GM12875 (cell line): ENCODE measurements at regions not wholly inside any gene's neighbourhood (a gene's known extent, or its start where the extent isn't known, plus 50 kb on each side); places are given as distances from the start of the nearest gene placed in this dataset.

Experiments used
- H3K4me3 ChIP-seq: one replicate; pipeline ENCODE4 v1.5.1; 2011; ENCODE audit warnings: low read depth, low read length, control low read depth
- CTCF ChIP-seq: IDR thresholded peaks from 2 replicates; pipeline ENCODE4 v1.5.1; 2011; ENCODE audit warnings: low read depth, mild to moderate bottlenecking, control low read depth, inconsistent platforms, low read length, moderate library complexity, borderline replicate concordance; ENCODE audit not compliant: insufficient read depth

- no peak overlapping the region for H3K4me3 ChIP-seq
- TF ChIP-seq CTCF = no peak
Measured at GRCh38 chr7:113217314-113217713, 99.0 kb upstream of the SMIM30 start.

- no peak for TF ChIP-seq CTCF
- H3K4me3 ChIP-seq = no peak overlapping the region
Measured at GRCh38 chr7:113216038-113216437, 97.7 kb upstream of the SMIM30 start.

- no peak for TF ChIP-seq CTCF
- no peak overlapping the region for H3K4me3 ChIP-seq
Measured at GRCh38 chr7:113209449-113210203, 91.3 kb upstream of the SMIM30 start.

- no peak overlapping the region for H3K4me3 ChIP-seq
- no peak for TF ChIP-seq CTCF
Measured at GRCh38 chr7:113207931-113208330, 89.6 kb upstream of the SMIM30 start.

GRCh38 chr7:113207441-113207840 is 89.1 kb upstream of the SMIM30 start:
- no peak for TF ChIP-seq CTCF
- no peak overlapping the region for H3K4me3 ChIP-seq

DNA sequence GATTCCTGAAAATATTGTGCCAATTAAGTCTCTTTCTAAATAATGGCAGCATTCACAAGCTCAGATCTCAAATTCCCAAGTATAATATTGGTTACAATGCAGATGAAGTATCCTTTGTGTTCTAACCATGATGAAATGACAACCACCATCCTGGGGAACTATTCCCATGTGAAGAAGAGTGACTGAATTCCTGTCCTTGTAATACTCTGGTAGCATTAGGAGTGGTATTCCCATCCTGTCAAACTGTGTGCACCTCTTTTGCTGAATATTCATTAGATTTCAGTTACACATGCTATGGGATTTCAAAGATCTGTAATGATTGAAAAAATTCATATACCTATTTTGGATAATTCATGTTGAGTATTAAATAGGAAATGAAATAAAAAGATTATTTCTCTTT is 86.1 kb upstream of the SMIM30 start:
- TF ChIP-seq CTCF = no peak
- no peak overlapping the region for H3K4me3 ChIP-seq

DNA sequence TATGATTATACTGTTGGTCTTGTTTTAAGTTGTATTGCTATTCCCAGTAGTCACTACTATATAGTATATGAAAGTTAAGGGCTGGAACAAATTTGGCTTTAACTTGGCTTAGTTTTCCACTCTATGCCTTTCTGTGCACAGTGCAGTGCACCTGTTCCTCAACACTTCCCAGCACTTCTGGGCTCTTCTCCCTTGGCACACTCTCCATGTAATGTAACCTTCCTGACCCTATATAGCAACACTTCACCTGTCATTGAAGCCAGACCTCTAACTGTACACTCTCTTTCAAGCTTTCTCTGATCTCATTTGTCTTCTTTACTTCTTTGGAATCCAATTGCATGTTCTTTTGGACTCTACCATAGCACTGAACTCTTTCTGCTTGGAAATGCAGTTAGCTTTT is 83.9 kb upstream of the SMIM30 start:
- TF ChIP-seq CTCF = no peak
- no peak overlapping the region for H3K4me3 ChIP-seq
